HCT116 (cell line): ENCODE measurements at regions not wholly inside any gene's neighbourhood (a gene's known extent, or its start where the extent isn't known, plus 50 kb on each side); places are given as distances from the start of the nearest gene placed in this dataset.

Experiments
- ATAC-seq: fragments of 200-7000 bp; cut with Tn5 transposase; 2 replicates; pipeline ENCODE4 v1.9.1; 2020; ENCODE audit warnings: mild to moderate bottlenecking, moderate library complexity
- BruUV-seq: library from RNA; stranded (reverse); fragments of 400-500 nt; replicated peaks from 2 replicates; lab custom pipeline; 2021; lab: Mats Ljungman, UMichigan
- CTCF ChIA-PET: fragments of 300-600 bp; sonication (Branson Sonifier 250); formaldehyde crosslinking; loops from one replicate; lab custom pipeline; 2021; ENCODE audit warnings: antibody characterized with exemption; lab: Charles Lee
- POLR2A ChIA-PET: fragments of 300-600, 350-600 bp; sonication (Branson Sonifier 250); formaldehyde crosslinking; loops from one replicate; lab custom pipeline; 2021; ENCODE audit warnings: antibody characterized with exemption; lab: Charles Lee
- RAD21 ChIA-PET, 2 experiments: fragments of 300-600 bp; sonication (Branson Sonifier 250); formaldehyde crosslinking; loops; one replicate each; lab custom pipeline; 2023; ENCODE audit warnings: low total read pairs in 2 of 2; ENCODE audit not compliant: uncharacterized antibody in 2 of 2, unreplicated experiment in 2 of 2, low non-redundant PET in 1 of 2; lab: Charles Lee
- DNase-seq: peaks from one replicate; pipeline ENCODE4 v3.0.0-alpha.2; 2010; ENCODE audit warnings: low read depth, low spot score
- H2AFZ ChIP-seq: fragments of 200-600 bp; shearing (Covaris generic), sonication (generic); 2 replicates; pipeline ENCODE4 v1.6.1; 2017; ENCODE audit warnings: low read depth, mixed run types, mixed read lengths, antibody characterized with exemption, low read length; ENCODE audit not compliant: poor library complexity, severe bottlenecking
- H3K27ac ChIP-seq: 2 replicates; pipeline ENCODE4 v1.5.1; 2012; ENCODE audit warnings: low read depth, low read length
- H3K27me3 ChIP-seq: fragments of 200-600 bp; sonication (generic); 2 replicates; pipeline ENCODE4 v1.6.1; 2016; ENCODE audit warnings: mixed run types, low read length, mixed read lengths; ENCODE audit not compliant: insufficient read depth
- H3K36me3 ChIP-seq, 2 experiments: fragments of 200-500 bp in 1 of 2; fragments of 200-600 bp in 1 of 2; sonication (Bioruptor generic) in 1 of 2; sonication (generic) in 1 of 2; 2 replicates each; pipeline versions ENCODE4 v1.5.1 to v1.6.1; 2014 to 2016; ENCODE audit warnings: low read length in 2 of 2, inconsistent platforms in 1 of 2, mixed read lengths in 1 of 2, mixed run types in 1 of 2; ENCODE audit not compliant: insufficient read depth in 2 of 2, control insufficient read depth in 1 of 2
- H3K4me1 ChIP-seq, 2 experiments: fragments of 200-600 bp in 1 of 2; sonication (generic) in 1 of 2; 2 replicates each; pipeline versions ENCODE4 v1.5.1 to v1.6.1; 2012 to 2017; ENCODE audit warnings: low read length in 2 of 2, inconsistent platforms in 1 of 2, mild to moderate bottlenecking in 1 of 2, mixed read lengths in 1 of 2, mixed run types in 1 of 2, moderate library complexity in 1 of 2; ENCODE audit not compliant: insufficient read depth in 2 of 2, control insufficient read depth in 1 of 2
- H3K4me2 ChIP-seq: fragments of 200-600 bp; sonication (generic); 2 replicates; pipeline ENCODE4 v1.6.1; 2017; ENCODE audit warnings: mixed run types, low read length, mixed read lengths
- H3K4me3 ChIP-seq, 2 experiments: fragments of 200-600 bp in 1 of 2; sonication (generic) in 1 of 2; replicated peaks in 1 of 2; 2 replicates each; pipeline ENCODE4 v1.5.1; 2011 to 2016; ENCODE audit warnings: low read length in 2 of 2, control low read depth in 1 of 2, low read depth in 1 of 2, mild to moderate bottlenecking in 1 of 2, mixed read lengths in 1 of 2, mixed run types in 1 of 2
- H3K79me2 ChIP-seq: fragments of 200-600 bp; sonication (generic); 2 replicates; pipeline ENCODE4 v1.6.1; 2017; ENCODE audit warnings: mild to moderate bottlenecking, mixed run types, low read length, moderate library complexity, mixed read lengths; ENCODE audit not compliant: insufficient read depth
- H3K9ac ChIP-seq: fragments of 200-600 bp; sonication (generic); 2 replicates; pipeline ENCODE4 v1.6.1; 2016; ENCODE audit warnings: low read length, mixed read lengths
- H3K9me2 ChIP-seq: fragments of 200-600 bp; sonication (generic), shearing (Covaris generic); 2 replicates; pipeline ENCODE4 v1.6.1; 2017; ENCODE audit warnings: mixed run types, mild to moderate bottlenecking, moderate library complexity; ENCODE audit not compliant: insufficient read depth
- H3K9me3 ChIP-seq, 2 experiments: fragments of 200-500 bp in 1 of 2; fragments of 200-600 bp in 1 of 2; sonication (Bioruptor generic) in 1 of 2; sonication (generic) in 1 of 2; 2 replicates each; pipeline ENCODE4 v1.6.1; 2014 to 2017; ENCODE audit warnings: low read length in 2 of 2, mixed read lengths in 2 of 2, inconsistent platforms in 1 of 2, low read depth in 1 of 2, mild to moderate bottlenecking in 1 of 2, mixed run types in 1 of 2, moderate library complexity in 1 of 2; ENCODE audit not compliant: control insufficient read depth in 1 of 2, insufficient read depth in 1 of 2
- H4K20me1 ChIP-seq: fragments of 200-600 bp; sonication (generic), shearing (Covaris generic); 2 replicates; pipeline ENCODE4 v1.6.1; 2017; ENCODE audit warnings: mixed run types, mild to moderate bottlenecking, moderate library complexity; ENCODE audit not compliant: insufficient read depth
- CEBPB ChIP-seq: IDR thresholded peaks from 2 replicates; pipeline ENCODE4 v1.6.1; 2012; ENCODE audit warnings: low read depth
- CTCF ChIP-seq, 3 experiments: fragments of 200-600 bp in 1 of 3; sonication (generic) in 1 of 3; IDR thresholded peaks in 2 of 3; conservative IDR thresholded peaks in 1 of 3; 2 replicates each; pipeline ENCODE4 v1.5.1; 2012 to 2017; ENCODE audit warnings: low read depth in 2 of 3, low read length in 2 of 3, antibody characterized with exemption in 1 of 3, borderline replicate concordance in 1 of 3, control low read depth in 1 of 3, mild to moderate bottlenecking in 1 of 3, mixed read lengths in 1 of 3, mixed run types in 1 of 3, moderate library complexity in 1 of 3; ENCODE audit not compliant: insufficient read depth in 1 of 3
- ELF1 ChIP-seq: IDR thresholded peaks from 2 replicates; pipeline ENCODE4 v1.6.1; 2012; ENCODE audit warnings: low read depth, borderline replicate concordance
- EZH2 ChIP-seq: fragments of 200-600 bp; sonication (generic); IDR thresholded peaks from 2 replicates; pipeline ENCODE4 v1.6.1; 2017; ENCODE audit warnings: antibody characterized with exemption, mixed run types
- FOSL1 ChIP-seq: IDR thresholded peaks from 2 replicates; pipeline ENCODE4 v1.6.1; 2012; ENCODE audit warnings: low read depth
- POLR2AphosphoS5 ChIP-seq: IDR thresholded peaks from 2 replicates; pipeline ENCODE4 v1.6.1; 2011; ENCODE audit warnings: mild to moderate bottlenecking, low read depth, low read length, moderate library complexity
- RAD21 ChIP-seq: IDR thresholded peaks from 2 replicates; pipeline ENCODE4 v1.6.1; 2012; ENCODE audit warnings: low read depth, mild to moderate bottlenecking
- REST ChIP-seq: IDR thresholded peaks from 2 replicates; pipeline ENCODE4 v1.6.1; 2012; ENCODE audit warnings: low read depth
- SIN3A ChIP-seq: IDR thresholded peaks from 2 replicates; pipeline ENCODE4 v1.6.1; 2012; ENCODE audit warnings: low read depth
- SP1 ChIP-seq: IDR thresholded peaks from 2 replicates; pipeline ENCODE4 v1.6.1; 2012; ENCODE audit warnings: low read depth
- SRF ChIP-seq: IDR thresholded peaks from 2 replicates; pipeline ENCODE4 v1.6.1; 2012; ENCODE audit warnings: low read depth
- TCF7L2 ChIP-seq: IDR thresholded peaks from 2 replicates; pipeline ENCODE4 v1.7.0; 2011; ENCODE audit warnings: borderline replicate concordance, inconsistent platforms; ENCODE audit not compliant: insufficient read depth, insufficient read length; ENCODE audit errors: extremely low read depth
- ZBTB33 ChIP-seq: IDR thresholded peaks from 2 replicates; pipeline ENCODE4 v1.6.1; 2011; ENCODE audit warnings: mild to moderate bottlenecking, low read length, moderate library complexity; ENCODE audit not compliant: insufficient replicate concordance; ENCODE audit errors: extremely low read depth
- ZFX ChIP-seq: fragments of 450-650 bp; IDR thresholded peaks from 2 replicates; pipeline ENCODE4 v1.6.1; 2017
- ZNF274 ChIP-seq: fragments of 200-500 bp; sonication (Bioruptor generic); IDR thresholded peaks from 2 replicates; pipeline ENCODE4 v1.6.1; 2014; ENCODE audit warnings: mild to moderate bottlenecking, low read depth, low read length, inconsistent platforms
- intact Hi-C: fragments of 100-400 bp; cut with micrococcal nuclease; formaldehyde crosslinking; loops from 2 replicates; pipeline ENCODE4 v1.10.0; 2022
- TF ChIP-seq, protein P1 (sequence below): IDR thresholded peaks from 2 replicates; pipeline ENCODE4 v1.6.1; 2012
- TF ChIP-seq, protein P2 (sequence below): IDR thresholded peaks from 2 replicates; pipeline ENCODE4 v1.6.1; 2012

- Histone ChIP-seq H3K79me2 (no peaks in the 10 kb centered on the region), H3K36me3 (no peaks in the 10 kb centered on the region), H2AFZ (no peak overlapping the region), H4K20me1 (no peaks in the 10 kb centered on the region), H3K9me3 (peaks cover 9 to 19% of the 10 kb centered on the region in 2 experiments; a peak in 2 of 4 replicates), H3K4me1 (no peaks in the 10 kb centered on the region), H3K4me2 (no peak overlapping the region), H3K4me3 (no peak overlapping the region), H3K9ac (no peak overlapping the region), H3K27me3 (no peaks in the 10 kb centered on the region), H3K9me2 (no peaks in the 10 kb centered on the region), H3K27ac (no peak overlapping the region)
- DNase-seq (no peak), ATAC-seq (no peak)
- BruUV-seq: no TSS peak
- intact Hi-C loops: no loop called here
- ChIA-PET CTCF (no interaction called here), POLR2A (no interaction called here), RAD21 (no interaction called here)
- TF ChIP-seq REST: no peak
- no peak for TF ChIP-seq FOSL1
- TF ChIP-seq TCF7L2: no peak
- TF ChIP-seq, protein P1, sequence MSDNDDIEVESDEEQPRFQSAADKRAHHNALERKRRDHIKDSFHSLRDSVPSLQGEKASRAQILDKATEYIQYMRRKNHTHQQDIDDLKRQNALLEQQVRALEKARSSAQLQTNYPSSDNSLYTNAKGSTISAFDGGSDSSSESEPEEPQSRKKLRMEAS: no peak
- no peak for TF ChIP-seq CEBPB
- TF ChIP-seq POLR2AphosphoS5: no peak
- TF ChIP-seq EZH2: no peak
- TF ChIP-seq ZFX: no peak
- no peak for TF ChIP-seq ELF1
- TF ChIP-seq, protein P2, sequence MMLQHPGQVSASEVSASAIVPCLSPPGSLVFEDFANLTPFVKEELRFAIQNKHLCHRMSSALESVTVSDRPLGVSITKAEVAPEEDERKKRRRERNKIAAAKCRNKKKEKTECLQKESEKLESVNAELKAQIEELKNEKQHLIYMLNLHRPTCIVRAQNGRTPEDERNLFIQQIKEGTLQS: no peak
- TF ChIP-seq CTCF (IDR thresholded peaks at IDR 0.05 in 2 of 3, conservative IDR thresholded peaks at IDR 0.05 in 1 of 3; ENCODE audit: borderline replicate concordance in 1 of 3, insufficient read depth in 1 of 3, low read depth in 2 of 3, low read length in 2 of 3): no peak
- TF ChIP-seq ZNF274: no peak
- TF ChIP-seq SIN3A: no peak
- TF ChIP-seq ZBTB33: no peak
- TF ChIP-seq SRF: no peak
- no peak for TF ChIP-seq SP1
- TF ChIP-seq RAD21: no peak
Observed at GRCh38 chr5:27093279-27093678, 54.9 kb upstream of the CDH9 start.
